Fibroblast of peridontal ligament (primary cell): ENCODE measurements at regions not wholly inside any gene's neighbourhood (a gene's known extent, or its start where the extent isn't known, plus 50 kb on each side); places are given as distances from the start of the nearest gene placed in this dataset.

Experiments
- DNase-seq: peaks from one replicate; pipeline ENCODE4 v3.0.0-alpha.2; 2010; ENCODE audit errors: extremely low read depth

- DNase-seq: no peak
Observed at GRCh38 chr15:66905954-66906353, 159.4 kb upstream of the SMAD3 start.

- no peak for DNase-seq
Observed at GRCh38 chr15:66906668-66907614, 158.5 kb upstream of the SMAD3 start.

GRCh38 chr15:66907826-66908743, 157.3 kb upstream of the SMAD3 start:
- peak; percentile 46 for DNase-seq

- no peak for DNase-seq
Observed at GRCh38 chr15:66908744-66909095, 156.7 kb upstream of the SMAD3 start.

GRCh38 chr15:66909381-66909890, 156.0 kb upstream of the SMAD3 start:
- DNase-seq: no peak

- DNase-seq: no peak
Observed at GRCh38 chr15:66911131-66911700, 154.2 kb upstream of the SMAD3 start.

- DNase-seq: no peak
Observed at GRCh38 chr15:66912001-66912400, 153.4 kb upstream of the SMAD3 start.

GRCh38 chr15:66912441-66912840, 153.0 kb upstream of the SMAD3 start:
- DNase-seq: no peak

- no peak for DNase-seq
Observed at GRCh38 chr15:66917904-66918448, 147.4 kb upstream of the SMAD3 start.

- DNase-seq: no peak
Observed at GRCh38 chr15:66919421-66919820, 146.0 kb upstream of the SMAD3 start.

- no peak for DNase-seq
Observed at GRCh38 chr15:66921319-66921915, 144.0 kb upstream of the SMAD3 start.

- DNase-seq: no peak
Observed at GRCh38 chr15:66922608-66923007, 142.8 kb upstream of the SMAD3 start.

GRCh38 chr15:66923438-66923881, 141.9 kb upstream of the SMAD3 start:
- no peak for DNase-seq

- no peak for DNase-seq
Observed at GRCh38 chr15:66924889-66925288, 140.5 kb upstream of the SMAD3 start.

GRCh38 chr15:66925721-66926120, 139.7 kb upstream of the SMAD3 start:
- DNase-seq: no peak

- DNase-seq: peak; percentile 51
Observed at GRCh38 chr15:66927201-66928077, 138.0 kb upstream of the SMAD3 start.

- DNase-seq: no peak
Observed at GRCh38 chr15:66928101-66928500, 137.3 kb upstream of the SMAD3 start.

GRCh38 chr15:66928784-66929183, 136.6 kb upstream of the SMAD3 start:
- no peak for DNase-seq

GRCh38 chr15:66929843-66930402, 135.5 kb upstream of the SMAD3 start:
- no peak for DNase-seq
